Loucy (cell line): ENCODE measurements at regions not wholly inside any gene's neighbourhood (a gene's known extent, or its start where the extent isn't known, plus 50 kb on each side); places are given as distances from the start of the nearest gene placed in this dataset.
"Not testable (repeated sequence)": the region's sequence is repeated elsewhere in the genome, so short reads cannot be mapped to it uniquely, and the experiment has no call there.

ENCODE experiments used
- H2AFZ ChIP-seq: fragments of 200-600 bp; sonication (generic); 2 replicates; pipeline ENCODE4 v1.6.0; 2016; ENCODE audit warnings: antibody characterized with exemption, mild to moderate bottlenecking, low read length, moderate library complexity
- H3F3A ChIP-seq: fragments of 200-600 bp; 2 replicates; pipeline ENCODE4 v1.6.0; 2016; ENCODE audit warnings: antibody characterized with exemption, low read depth, mild to moderate bottlenecking
- H3K27me3 ChIP-seq: fragments of 200-600 bp; sonication (generic); 2 replicates; pipeline ENCODE4 v1.6.1; 2014; ENCODE audit warnings: low read length, mild to moderate bottlenecking; ENCODE audit not compliant: insufficient read depth, poor library complexity, severe bottlenecking
- H3K36me3 ChIP-seq: fragments of 200-600 bp; sonication (generic); 2 replicates; pipeline ENCODE4 v1.6.1; 2016; ENCODE audit warnings: low read length; ENCODE audit not compliant: insufficient read depth
- H3K4me1 ChIP-seq: fragments of 200-600 bp; sonication (generic); 2 replicates; pipeline ENCODE4 v1.5.1; 2014; ENCODE audit warnings: low read length, mild to moderate bottlenecking; ENCODE audit not compliant: insufficient read depth, poor library complexity, severe bottlenecking
- H3K4me2 ChIP-seq: fragments of 200-600 bp; sonication (generic); 2 replicates; pipeline ENCODE4 v1.6.0; 2014; ENCODE audit warnings: antibody characterized with exemption, low read length, low read depth, mild to moderate bottlenecking; ENCODE audit not compliant: poor library complexity, severe bottlenecking
- H3K4me3 ChIP-seq: fragments of 200-600 bp; sonication (generic); 2 replicates; pipeline ENCODE4 v1.5.1; 2014; ENCODE audit warnings: low read length, mild to moderate bottlenecking, mixed read lengths; ENCODE audit not compliant: poor library complexity, severe bottlenecking
- H3K79me2 ChIP-seq: fragments of 200-600 bp; sonication (generic); 2 replicates; pipeline ENCODE4 v1.6.1; 2014; ENCODE audit warnings: low read length; ENCODE audit not compliant: insufficient read depth
- H3K9ac ChIP-seq: fragments of 200-600 bp; sonication (generic); 2 replicates; pipeline ENCODE4 v1.6.0; 2014; ENCODE audit warnings: mild to moderate bottlenecking, low read depth, low read length, moderate library complexity; ENCODE audit not compliant: poor library complexity, severe bottlenecking
- H3K9me2 ChIP-seq: fragments of 200-600 bp; sonication (generic); replicated peaks from 2 replicates; pipeline ENCODE4 v1.6.1; 2016; ENCODE audit warnings: low read depth, low read length, mixed read lengths
- H3K9me3 ChIP-seq: fragments of 200-600 bp; sonication (generic); 2 replicates; pipeline ENCODE4 v1.6.1; 2014; ENCODE audit warnings: mild to moderate bottlenecking, antibody characterized with exemption, low read length, low read depth; ENCODE audit not compliant: insufficient read depth
- H4K20me1 ChIP-seq: fragments of 200-600 bp; sonication (generic); 2 replicates; pipeline ENCODE4 v1.6.0; 2014; ENCODE audit warnings: antibody characterized with exemption, low read length, mild to moderate bottlenecking; ENCODE audit not compliant: insufficient read depth, poor library complexity, severe bottlenecking
- CTCF ChIP-seq: fragments of 200-600 bp; sonication (generic); conservative IDR thresholded peaks from 2 replicates; pipeline ENCODE4 v1.5.1; 2014; ENCODE audit warnings: mild to moderate bottlenecking, antibody characterized with exemption, low read length
- EZH2phosphoT487 ChIP-seq: fragments of 200-600 bp; IDR thresholded peaks from 2 replicates; pipeline ENCODE4 v1.6.1; 2018; ENCODE audit warnings: antibody characterized with exemption, mild to moderate bottlenecking, moderate library complexity, borderline replicate concordance

DNA sequence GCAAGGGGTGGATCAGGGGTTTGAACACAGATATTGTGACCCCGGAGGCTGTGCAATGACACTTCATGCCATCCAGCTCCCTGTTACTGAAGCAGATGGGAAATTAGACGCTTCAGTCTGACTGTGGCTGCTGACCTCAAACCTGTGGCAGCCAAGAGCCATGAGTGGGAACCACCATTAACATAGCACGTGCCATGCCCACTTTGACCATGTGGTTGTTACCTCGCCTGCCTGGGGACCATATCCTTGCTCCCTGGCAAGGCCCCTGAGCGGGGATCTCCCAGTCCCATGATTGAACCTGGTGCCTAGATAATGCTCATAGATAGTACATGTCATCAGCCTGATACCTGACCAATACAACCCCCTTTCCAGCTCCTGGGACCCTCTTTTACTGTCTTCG, 68.9 kb downstream of the CYP26B1 start:
- no peaks in the 10 kb centered on the region for H4K20me1 ChIP-seq
- no peak overlapping the region for H3K9ac ChIP-seq
- H3K4me3 ChIP-seq = no peak overlapping the region
- no peaks in the 10 kb centered on the region for H3K9me2 ChIP-seq
- H3F3A ChIP-seq = no peaks in the 10 kb centered on the region
- H2AFZ ChIP-seq = no peak overlapping the region
- peaks cover 6% of the 10 kb centered on the region; the same call in 1 of the 2 replicates for H3K9me3 ChIP-seq
- H3K27me3 ChIP-seq = no peaks in the 10 kb centered on the region
- TF ChIP-seq EZH2phosphoT487 = no peak
- TF ChIP-seq CTCF = no peak
- no peaks in the 10 kb centered on the region for H3K4me1 ChIP-seq
- H3K4me2 ChIP-seq = no peak overlapping the region
- no peaks in the 10 kb centered on the region for H3K79me2 ChIP-seq
- no peaks in the 10 kb centered on the region for H3K36me3 ChIP-seq

GRCh38 chr2:72077702-72078169, 69.9 kb downstream of the CYP26B1 start:
- no peaks in the 10 kb centered on the region for H4K20me1 ChIP-seq
- no peaks in the 10 kb centered on the region for H3K36me3 ChIP-seq
- no peaks in the 10 kb centered on the region for H3K9me2 ChIP-seq
- no peaks in the 10 kb centered on the region for H3F3A ChIP-seq
- TF ChIP-seq CTCF (no peak), EZH2phosphoT487 (no peak)
- H3K4me2 ChIP-seq = no peak overlapping the region
- H3K4me3 ChIP-seq = no peak overlapping the region
- no peak overlapping the region for H2AFZ ChIP-seq
- no peak overlapping the region for H3K9ac ChIP-seq
- H3K79me2 ChIP-seq = no peaks in the 10 kb centered on the region
- no peaks in the 10 kb centered on the region for H3K27me3 ChIP-seq
- H3K9me3 ChIP-seq = peaks cover 6% of the 10 kb centered on the region; the same call in 1 of the 2 replicates
- H3K4me1 ChIP-seq = no peaks in the 10 kb centered on the region

GRCh38 chr2:72073373-72073772, 74.3 kb downstream of the CYP26B1 start:
- H3K79me2 ChIP-seq, H3K4me2 ChIP-seq, H3K9ac ChIP-seq, H4K20me1 ChIP-seq, H3K27me3 ChIP-seq, H3K36me3 ChIP-seq, H3K9me2 ChIP-seq, H3F3A ChIP-seq, H2AFZ ChIP-seq, H3K9me3 ChIP-seq, H3K4me3 ChIP-seq, H3K4me1 ChIP-seq: not testable (repeated sequence)

DNA sequence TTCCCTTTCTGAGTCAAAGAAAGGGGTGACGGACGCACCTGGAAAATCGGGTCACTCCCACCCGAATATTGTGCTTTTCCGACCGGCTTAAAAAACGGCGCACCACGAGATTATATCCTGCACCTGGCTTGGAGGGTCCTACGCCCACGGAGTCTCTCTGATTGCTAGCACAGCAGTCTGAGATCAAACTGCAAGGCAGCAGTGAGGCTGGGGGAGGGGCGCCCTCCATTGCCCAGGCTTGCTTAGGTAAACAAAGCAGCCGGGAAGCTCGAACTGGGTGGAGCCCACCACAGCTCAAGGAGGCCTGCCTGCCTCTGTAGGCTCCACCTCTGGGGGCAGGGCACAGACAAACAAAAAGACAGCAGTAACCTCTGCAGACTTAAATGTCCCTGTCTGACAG, 83.5 kb downstream of the CYP26B1 start:
- not testable (repeated sequence) for H3K79me2 ChIP-seq, H2AFZ ChIP-seq, H3K9me3 ChIP-seq, H3K36me3 ChIP-seq, H3K9me2 ChIP-seq, H3K27me3 ChIP-seq, H3K4me1 ChIP-seq, H4K20me1 ChIP-seq, H3F3A ChIP-seq, H3K9ac ChIP-seq, H3K4me2 ChIP-seq, H3K4me3 ChIP-seq
